Suprapubic skin (tissue), 4 donors: ENCODE measurements at regions not wholly inside any gene's neighbourhood (a gene's known extent, or its start where the extent isn't known, plus 50 kb on each side); places are given as distances from the start of the nearest gene placed in this dataset.
"Not testable (repeated sequence)": the region's sequence is repeated elsewhere in the genome, so short reads cannot be mapped to it uniquely, and the experiment has no call there.

Experiments used
- DNase-seq, 2 donors: peaks; one replicate each; pipeline ENCODE4 v3.0.0-alpha.2; 2019; ENCODE audit warnings: low spot score in 2 of 2
- H3K27ac ChIP-seq: fragments of 200-600 bp; sonication (generic); one replicate; pipeline ENCODE4 v1.5.1; 2019
- H3K27me3 ChIP-seq: fragments of 200-600 bp; sonication (generic); one replicate; pipeline ENCODE4 v1.5.1; 2019
- H3K36me3 ChIP-seq: fragments of 200-600 bp; sonication (generic); one replicate; pipeline ENCODE4 v1.5.1; 2019
- H3K4me1 ChIP-seq: fragments of 200-600 bp; sonication (generic); one replicate; pipeline ENCODE4 v1.5.1; 2019
- H3K4me3 ChIP-seq: fragments of 200-600 bp; sonication (generic); one replicate; pipeline ENCODE4 v1.5.1; 2019; ENCODE audit warnings: mild to moderate bottlenecking
- H3K9me3 ChIP-seq: fragments of 200-600 bp; sonication (generic); one replicate; pipeline ENCODE4 v1.5.1; 2019
- CTCF ChIP-seq, 2 donors: fragments of 200-600 bp in 1 of 2; fragments of 450-650 bp in 1 of 2; sonication (generic) in 1 of 2; IDR thresholded peaks; one replicate each; pipeline ENCODE4 v1.5.1; 2016 to 2019; ENCODE audit warnings: antibody characterized with exemption in 2 of 2, mild to moderate bottlenecking in 1 of 2, moderate library complexity in 1 of 2
- EP300 ChIP-seq: sonication (generic); formaldehyde crosslinking; IDR thresholded peaks from one replicate; pipeline ENCODE4 v1.6.1; 2017; ENCODE audit warnings: antibody characterized with exemption
- POLR2A ChIP-seq, 2 donors: fragments of 450-650 bp; IDR thresholded peaks; one replicate each; pipeline ENCODE4 v1.6.1; 2017; ENCODE audit warnings: antibody characterized with exemption in 2 of 2, mild to moderate bottlenecking in 2 of 2, moderate library complexity in 2 of 2
- POLR2AphosphoS5 ChIP-seq, 3 donors: sonication (generic); formaldehyde crosslinking; IDR thresholded peaks; one replicate each; pipeline ENCODE4 v1.6.1; 2017; ENCODE audit warnings: antibody characterized with exemption in 3 of 3
- WGBS: methylation state at CpG from one replicate; pipeline ENCODE4 v1.1.5; 2018; 5-methylcytosine and 5-hydroxymethylcytosine counted together

- Histone ChIP-seq H3K27me3 (no peaks in the 10 kb centered on the region), H3K27ac (no peak overlapping the region), H3K4me1 (no peaks in the 10 kb centered on the region), H3K9me3 (no peaks in the 10 kb centered on the region), H3K4me3 (no peak overlapping the region), H3K36me3 (no peaks in the 10 kb centered on the region)
- DNase-seq = no peak
- TF ChIP-seq POLR2A (IDR thresholded peaks at IDR 0.05) = no peak
- TF ChIP-seq POLR2AphosphoS5 (IDR thresholded peaks at IDR 0.05) = no peak
- TF ChIP-seq CTCF (IDR thresholded peaks at IDR 0.05) = no peak
- TF ChIP-seq EP300 = no peak
Measured at GRCh38 chr11:96484361-96484760, 94.5 kb downstream of the JRKL start.

- no peaks in the 10 kb centered on the region for H3K4me1 ChIP-seq
- WGBS = 81% methylated on average over 5 of the region's 13 CpGs
- DNase-seq = no peak
- H3K27ac ChIP-seq = no peak overlapping the region
- TF ChIP-seq POLR2AphosphoS5 (IDR thresholded peaks at IDR 0.05) = no peak
- H3K36me3 ChIP-seq = no peaks in the 10 kb centered on the region
- H3K27me3 ChIP-seq = no peaks in the 10 kb centered on the region
- no peaks in the 10 kb centered on the region for H3K9me3 ChIP-seq
- H3K4me3 ChIP-seq = no peak overlapping the region
Measured at GRCh38 chr11:96486890-96487611, 97.2 kb downstream of the JRKL start.

GRCh38 chr11:96488911-96489310 lies 99.1 kb downstream of the JRKL start:
- not testable (repeated sequence) for H3K4me3 ChIP-seq, DNase-seq, H3K27ac ChIP-seq, H3K9me3 ChIP-seq, H3K36me3 ChIP-seq, H3K27me3 ChIP-seq, H3K4me1 ChIP-seq
- WGBS = 79% methylated on average over 3 of the region's 3 CpGs

- no peak overlapping the region for H3K4me3 ChIP-seq
- TF ChIP-seq POLR2A (IDR thresholded peaks at IDR 0.05) (no peak), POLR2AphosphoS5 (IDR thresholded peaks at IDR 0.05) (no peak), CTCF (IDR thresholded peaks at IDR 0.05) (no peak), EP300 (no peak)
- H3K36me3 ChIP-seq = no peaks in the 10 kb centered on the region
- H3K9me3 ChIP-seq = no peaks in the 10 kb centered on the region
- H3K27ac ChIP-seq = no peak overlapping the region
- H3K27me3 ChIP-seq = no peaks in the 10 kb centered on the region
- DNase-seq = no peak
- H3K4me1 ChIP-seq = no peaks in the 10 kb centered on the region
- WGBS = 67% methylated on average over 3 of the region's 3 CpGs
Measured at GRCh38 chr11:96500440-96500839, 110.6 kb downstream of the JRKL start.

- no peaks in the 10 kb centered on the region for H3K9me3 ChIP-seq
- H3K27ac ChIP-seq = no peak overlapping the region
- H3K4me3 ChIP-seq = no peak overlapping the region
- TF ChIP-seq EP300 (no peak), POLR2A (IDR thresholded peaks at IDR 0.05) (no peak), CTCF (IDR thresholded peaks at IDR 0.05) (no peak), POLR2AphosphoS5 (IDR thresholded peaks at IDR 0.05) (no peak)
- no peaks in the 10 kb centered on the region for H3K36me3 ChIP-seq
- WGBS = 100% methylated on average over 1 of the region's 1 CpG
- H3K27me3 ChIP-seq = no peaks in the 10 kb centered on the region
- no peak for DNase-seq
- H3K4me1 ChIP-seq = no peaks in the 10 kb centered on the region
Measured at GRCh38 chr11:96506041-96506440, 116.2 kb downstream of the JRKL start.

- DNase-seq = no peak
- H3K36me3 ChIP-seq = no peaks in the 10 kb centered on the region
- 84% methylated on average over 8 of the region's 8 CpGs for WGBS
- no peaks in the 10 kb centered on the region for H3K4me1 ChIP-seq
- H3K9me3 ChIP-seq = no peaks in the 10 kb centered on the region
- H3K27ac ChIP-seq = no peak overlapping the region
- TF ChIP-seq CTCF (IDR thresholded peaks at IDR 0.05) = no peak
- TF ChIP-seq POLR2AphosphoS5 (IDR thresholded peaks at IDR 0.05) = no peak
- TF ChIP-seq EP300 = no peak
- no peak for TF ChIP-seq POLR2A (IDR thresholded peaks at IDR 0.05)
- H3K27me3 ChIP-seq = no peaks in the 10 kb centered on the region
- H3K4me3 ChIP-seq = no peak overlapping the region
Measured at GRCh38 chr11:96506953-96507354, 117.1 kb downstream of the JRKL start.
